Activated effector memory CD4-positive, alpha-beta T cell treated with anti-CD3 and anti-CD28 coated beads, Interleukin-2, amount 50 U/mL, for 16 hours (primary cell): ENCODE measurements at regions not wholly inside any gene's neighbourhood (a gene's known extent, or its start where the extent isn't known, plus 50 kb on each side); places are given as distances from the start of the nearest gene placed in this dataset.
"Not testable (repeated sequence)": the region's sequence is repeated elsewhere in the genome, so short reads cannot be mapped to it uniquely, and the experiment has no call there.

ENCODE experiments used
- DNase-seq: peaks from one replicate; pipeline ENCODE4 v3.0.0-alpha.2; 2020

- DNase-seq, result no peak
Measured at GRCh38 chr18:8882632-8883408, 177.5 kb downstream of the MTCL1 start.

GRCh38 chr18:8883409-8883668 is 178.0 kb downstream of the MTCL1 start:
- DNase-seq, result no peak

DNA sequence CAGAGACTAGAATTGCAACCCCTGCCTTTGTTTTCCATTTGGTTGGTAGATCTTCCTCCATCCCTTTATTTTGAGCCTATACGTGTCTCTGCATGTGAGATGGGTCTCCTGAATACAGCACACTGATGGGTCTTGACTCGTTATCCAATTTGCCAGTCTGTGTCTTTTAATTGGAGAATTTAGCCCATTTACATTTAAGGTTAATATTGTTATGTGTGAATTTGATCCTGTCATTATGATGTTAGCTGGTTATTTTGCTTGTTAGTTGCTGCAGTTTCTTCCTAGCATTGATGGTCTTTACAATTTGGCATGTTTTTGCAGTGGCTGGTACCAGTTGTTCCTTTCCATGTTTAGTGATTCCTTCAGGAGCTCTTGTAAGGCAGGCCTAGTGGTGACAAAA is 182.5 kb downstream of the MTCL1 start:
- DNase-seq, result not testable (repeated sequence)

GRCh38 chr18:8889489-8889888 is 184.1 kb downstream of the MTCL1 start:
- no peak for DNase-seq

DNA sequence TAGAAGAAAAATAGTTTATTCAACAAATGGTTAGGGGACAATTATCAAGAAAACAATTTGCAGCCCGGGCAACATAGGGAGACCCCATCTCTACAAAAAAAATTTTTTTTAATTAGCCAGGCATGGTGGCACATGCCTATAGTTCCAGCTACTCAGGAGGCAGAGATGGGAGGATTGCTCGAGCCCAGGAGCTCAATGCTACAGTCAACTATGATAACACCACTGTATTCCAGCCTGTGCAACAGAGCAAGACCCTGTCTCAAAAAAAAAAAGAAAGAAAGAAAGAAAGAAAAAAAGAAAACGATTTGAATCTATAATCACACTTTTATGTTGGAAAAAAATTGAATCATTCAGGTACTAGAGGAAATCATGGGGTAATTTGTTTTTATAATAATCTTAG is 185.1 kb downstream of the MTCL1 start:
- not testable (repeated sequence) for DNase-seq

DNA sequence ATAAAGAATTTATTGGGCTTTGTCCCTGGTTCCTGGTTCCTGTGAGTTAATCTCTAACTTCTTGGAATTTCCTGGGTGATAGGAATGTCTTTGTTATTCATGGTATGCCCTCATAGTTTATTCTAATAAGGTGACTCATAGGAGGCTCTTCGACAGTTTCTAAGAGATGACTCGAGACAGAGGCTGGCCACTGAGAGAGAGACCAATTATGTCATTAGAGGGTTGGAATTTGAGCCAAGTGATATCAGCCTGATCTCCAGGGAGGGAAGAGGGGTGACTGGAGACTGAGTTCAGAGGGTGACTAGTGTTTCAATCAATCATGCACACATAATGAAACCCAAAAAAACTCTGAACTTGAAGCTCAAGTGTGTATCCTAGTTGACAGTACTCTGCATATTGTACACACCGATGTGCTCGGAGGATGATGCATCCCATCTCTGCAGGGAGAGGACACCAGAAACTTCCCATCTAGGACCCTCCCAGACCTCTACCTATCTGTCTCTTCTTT is 185.7 kb downstream of the MTCL1 start:
- DNase-seq, result no peak

GRCh38 chr18:8893221-8893620 is 187.9 kb downstream of the MTCL1 start:
- no peak for DNase-seq

DNA sequence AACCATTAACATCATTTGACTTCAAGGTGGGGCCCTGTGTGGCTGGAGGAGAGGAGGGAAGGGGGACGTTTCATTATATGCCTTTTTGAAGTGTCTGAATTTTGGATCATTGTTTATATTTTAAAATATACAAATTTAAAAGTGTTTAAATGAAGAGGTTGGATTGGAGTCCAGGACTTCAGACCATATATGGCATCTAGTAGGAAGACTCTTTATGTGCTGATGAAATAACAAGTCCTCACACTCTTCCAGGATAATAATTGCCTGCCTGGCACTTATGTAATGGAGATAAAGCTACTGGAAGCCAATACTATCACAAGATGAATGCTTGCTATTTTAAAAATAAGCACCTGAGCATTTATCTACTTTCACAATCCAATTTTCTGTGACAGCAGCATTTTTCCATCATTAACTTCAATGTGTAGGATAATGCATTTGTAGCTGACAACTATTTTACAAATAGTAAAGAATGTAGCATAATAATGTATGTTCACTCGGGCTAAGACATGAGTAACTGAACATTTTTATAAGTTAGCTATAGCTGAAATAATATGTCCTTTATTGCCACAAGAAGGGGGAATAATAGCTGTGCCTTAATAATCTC is 188.4 kb downstream of the MTCL1 start:
- no peak for DNase-seq

DNA sequence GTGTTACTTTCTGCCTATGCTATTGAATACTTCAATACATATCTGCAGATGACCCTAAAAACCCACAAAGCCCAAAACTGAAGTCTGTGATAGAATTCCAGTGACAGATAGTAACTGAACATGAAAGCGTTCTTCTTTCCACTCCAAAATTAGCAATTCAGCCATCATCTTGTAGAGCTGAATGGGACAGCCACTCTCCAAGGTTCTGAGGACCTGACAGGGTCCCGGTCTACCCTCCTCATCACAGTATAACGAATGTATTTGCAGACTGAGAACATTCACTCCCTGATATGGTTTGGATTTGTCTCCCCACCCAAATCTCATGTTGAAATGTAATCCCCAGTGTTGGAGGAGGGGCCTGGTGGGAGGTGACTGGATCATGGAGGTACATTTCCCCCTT is 189.5 kb downstream of the MTCL1 start:
- no peak for DNase-seq

DNA sequence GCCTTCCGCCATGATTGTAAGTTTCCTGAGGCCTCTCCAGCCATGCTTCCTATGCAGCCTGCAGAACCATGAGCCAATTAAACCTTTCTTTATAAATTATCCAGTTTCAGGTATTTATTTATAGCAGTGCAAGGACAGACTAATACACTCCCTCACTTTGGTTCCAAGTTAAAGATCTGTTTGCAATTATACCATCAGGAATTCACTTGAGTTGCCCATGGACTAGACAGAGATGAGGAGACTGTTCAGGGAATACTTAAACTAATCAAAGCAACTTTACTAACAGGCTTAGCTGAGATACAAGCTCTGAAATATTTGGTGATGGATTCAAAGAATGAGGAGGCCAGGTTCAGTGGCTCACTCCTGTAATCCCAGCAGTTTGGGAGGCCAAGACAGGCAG is 190.0 kb downstream of the MTCL1 start:
- DNase-seq, result no peak

DNA sequence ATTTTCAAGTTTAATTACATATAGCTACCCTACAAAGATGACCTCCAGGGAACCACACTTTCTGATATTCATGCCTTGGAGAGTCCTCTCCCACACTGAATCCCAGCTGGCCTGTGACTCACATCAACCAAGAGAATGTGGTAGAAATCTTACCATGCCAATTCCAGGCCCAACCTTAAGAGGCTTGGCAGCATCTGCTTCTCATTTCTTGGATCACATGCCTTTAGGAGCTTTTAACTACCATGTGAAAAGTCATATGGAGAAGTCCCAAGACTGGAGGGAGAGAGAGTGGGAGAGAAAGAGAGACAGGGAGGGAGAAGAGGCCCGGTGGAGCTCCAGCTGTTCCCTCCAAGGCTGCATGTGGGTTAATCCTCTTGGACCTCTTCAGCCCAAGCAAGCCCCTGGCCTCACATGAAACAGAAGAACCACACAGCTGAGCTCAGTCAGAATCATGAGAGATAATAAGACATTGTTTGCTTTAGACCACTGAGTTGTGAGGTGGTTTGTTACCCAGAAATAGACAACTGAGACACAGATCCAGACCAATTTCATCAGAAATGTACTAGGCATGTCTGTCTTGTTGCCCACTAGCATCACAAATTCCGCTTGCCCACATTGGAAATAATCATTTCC is 190.7 kb downstream of the MTCL1 start:
- no peak for DNase-seq

DNA sequence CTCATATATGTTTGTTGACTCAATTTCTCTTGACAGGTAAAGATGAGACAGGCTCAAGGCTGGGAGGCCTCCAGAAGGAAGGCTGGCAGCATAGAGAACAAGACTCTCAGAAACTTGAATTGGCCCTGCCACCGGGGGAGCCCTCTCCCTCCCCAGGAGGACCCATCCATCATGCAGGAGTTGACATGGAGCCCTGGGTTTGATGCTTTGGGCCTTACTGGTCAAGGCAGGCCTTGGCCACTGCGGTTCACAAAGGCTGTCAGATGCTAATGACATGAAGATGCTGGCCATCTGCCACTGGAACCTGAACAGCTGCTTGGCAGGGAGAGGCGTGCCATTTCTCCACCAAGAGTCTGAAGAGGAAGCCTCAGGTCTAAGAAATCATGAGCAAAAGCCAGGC is 193.6 kb downstream of the MTCL1 start:
- DNase-seq, result no peak

DNA sequence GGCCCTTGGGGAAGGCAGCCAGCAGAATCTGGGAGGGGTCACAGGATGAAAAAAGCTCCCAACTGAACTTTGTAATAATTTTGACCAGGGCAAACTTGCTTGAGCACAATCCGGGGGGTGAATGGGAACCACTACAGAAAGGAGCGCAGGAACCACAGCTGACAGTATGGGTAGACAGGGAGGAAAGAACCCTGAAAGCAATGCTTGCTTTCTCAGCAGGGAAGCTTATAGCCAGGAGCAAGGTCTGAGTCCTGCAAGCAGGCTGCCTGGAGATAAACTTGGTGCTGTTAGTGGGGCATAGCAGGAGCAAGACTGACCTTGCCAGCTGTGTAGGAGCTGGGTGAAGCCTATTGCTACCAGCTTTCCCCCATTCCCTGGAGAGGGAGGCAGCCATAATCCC is 195.2 kb downstream of the MTCL1 start:
- no peak for DNase-seq

DNA sequence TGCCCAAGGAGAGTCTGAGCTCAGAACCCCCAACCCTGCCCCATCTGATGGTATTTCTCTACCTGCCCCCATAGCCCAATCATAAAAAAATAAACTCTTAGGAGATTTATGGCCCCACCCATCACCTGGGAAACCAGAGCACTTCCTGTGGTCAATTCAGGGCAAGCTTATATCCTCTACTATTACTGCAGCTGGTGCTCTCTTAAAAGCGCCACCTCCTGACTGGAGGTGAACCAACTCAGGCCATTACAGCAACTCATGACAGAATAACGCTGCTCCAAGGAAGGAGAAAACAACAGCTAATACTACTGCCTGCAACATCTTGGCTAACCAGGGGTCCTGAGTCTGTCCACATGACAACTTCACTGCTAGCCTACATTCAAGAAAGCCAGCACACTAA is 195.7 kb downstream of the MTCL1 start:
- DNase-seq, result no peak

GRCh38 chr18:8904316-8904715 is 198.2 kb upstream of the NDUFV2 start:
- DNase-seq, result no peak

GRCh38 chr18:8908792-8909510 is 193.5 kb upstream of the NDUFV2 start:
- no peak for DNase-seq

DNA sequence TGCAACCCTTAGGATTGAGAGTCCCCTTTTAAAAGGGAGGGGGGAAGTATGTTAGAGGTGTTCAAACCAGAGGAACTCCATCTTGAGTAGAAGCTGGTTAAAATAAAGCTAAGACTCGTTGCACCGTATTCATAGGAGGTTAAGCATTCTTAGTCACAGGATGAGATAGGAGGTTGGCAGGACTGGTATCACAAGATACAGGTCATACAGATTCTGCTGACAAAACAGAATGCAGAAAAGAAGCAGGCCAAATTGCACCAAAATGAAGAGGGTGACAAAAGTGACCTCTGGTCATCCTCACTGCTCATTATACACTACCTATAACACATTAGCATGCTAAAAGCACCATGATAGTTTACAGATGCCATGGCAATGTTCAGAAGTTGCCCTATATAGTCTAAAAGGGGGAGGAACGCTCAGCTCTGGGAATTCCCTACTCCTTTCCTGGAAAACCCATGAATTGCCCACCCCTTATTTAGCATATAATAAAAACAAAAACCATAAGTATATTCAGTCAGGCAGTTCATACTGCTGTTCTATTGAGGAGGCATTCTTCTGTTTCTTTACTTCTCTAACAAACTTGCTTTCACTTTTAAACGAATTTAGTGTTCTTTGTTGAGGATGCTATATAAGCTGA is 192.2 kb upstream of the NDUFV2 start:
- no peak for DNase-seq

- DNase-seq, result no peak
Measured at GRCh38 chr18:8910843-8911242, 191.7 kb upstream of the NDUFV2 start.

- DNase-seq, result no peak
Measured at GRCh38 chr18:8911408-8912340, 190.8 kb upstream of the NDUFV2 start.

GRCh38 chr18:8912348-8913326 is 189.9 kb upstream of the NDUFV2 start:
- no peak for DNase-seq
